OCI-LY3 (cell line): ENCODE measurements at regions not wholly inside any gene's neighbourhood (a gene's known extent, or its start where the extent isn't known, plus 50 kb on each side); places are given as distances from the start of the nearest gene placed in this dataset.

Experiments used
- H2AFZ ChIP-seq: fragments of 200-600, 300-600 bp; shearing (Covaris generic); 2 replicates; pipeline ENCODE4 v1.6.0; 2014; ENCODE audit warnings: antibody characterized with exemption, low read depth, low read length
- H3K27ac ChIP-seq: fragments of 200-600, 300-600 bp; sonication (generic); 2 replicates; pipeline ENCODE4 v1.5.1; 2014; ENCODE audit warnings: mild to moderate bottlenecking, low read length, moderate library complexity, mixed read lengths
- H3K27me3 ChIP-seq: fragments of 200-600, 300-600 bp; sonication (generic); 2 replicates; pipeline ENCODE4 v1.6.1; 2014; ENCODE audit warnings: low read depth, low read length, mixed read lengths
- H3K36me3 ChIP-seq: fragments of 200-600, 300-600 bp; sonication (generic); replicated peaks from 2 replicates; pipeline ENCODE3; 2014; ENCODE audit warnings: low read depth, low read length, mixed read lengths
- H3K4me1 ChIP-seq: fragments of 300-600, 200-600 bp; sonication (generic); 2 replicates; pipeline ENCODE4 v1.6.1; 2014; ENCODE audit warnings: low read length, mixed read lengths
- H3K4me2 ChIP-seq: fragments of 200-600, 300-600 bp; sonication (generic); 2 replicates; pipeline ENCODE4 v1.6.1; 2014; ENCODE audit warnings: low read length, mixed read lengths
- H3K4me3 ChIP-seq: fragments of 300-600, 200-600 bp; sonication (generic); 2 replicates; pipeline ENCODE4 v1.5.1; 2014; ENCODE audit warnings: antibody characterized with exemption, mild to moderate bottlenecking, low read length, moderate library complexity
- H3K79me2 ChIP-seq: fragments of 300-600, 200-600 bp; shearing (Covaris generic); 2 replicates; pipeline ENCODE4 v1.6.1; 2014; ENCODE audit warnings: mild to moderate bottlenecking, low read length, mixed read lengths
- H3K9ac ChIP-seq: fragments of 300-600, 200-600 bp; shearing (Covaris generic); 2 replicates; pipeline ENCODE4 v1.6.0; 2014; ENCODE audit warnings: mild to moderate bottlenecking, low read length, moderate library complexity
- H3K9me3 ChIP-seq: fragments of 200-600, 300-600 bp; shearing (Covaris generic); 2 replicates; pipeline ENCODE4 v1.6.1; 2014; ENCODE audit warnings: low read length, mixed read lengths; ENCODE audit not compliant: insufficient read depth
- H4K20me1 ChIP-seq: fragments of 200-600, 300-600 bp; sonication (generic); 2 replicates; pipeline ENCODE4 v1.6.1; 2016; ENCODE audit warnings: low read length, mixed read lengths; ENCODE audit not compliant: insufficient read depth
- EZH2phosphoT487 ChIP-seq: fragments of 200-600 bp; shearing (Covaris generic); IDR thresholded peaks from 2 replicates; pipeline ENCODE4 v1.6.1; 2018; ENCODE audit warnings: antibody characterized with exemption, mixed run types, low read depth
- TF ChIP-seq, protein P1 (sequence below): fragments of 200-600, 300-600 bp; sonication (generic); IDR thresholded peaks from 2 replicates; pipeline ENCODE4 v1.5.1; 2014; ENCODE audit warnings: antibody characterized with exemption, low read length, low read depth

DNA sequence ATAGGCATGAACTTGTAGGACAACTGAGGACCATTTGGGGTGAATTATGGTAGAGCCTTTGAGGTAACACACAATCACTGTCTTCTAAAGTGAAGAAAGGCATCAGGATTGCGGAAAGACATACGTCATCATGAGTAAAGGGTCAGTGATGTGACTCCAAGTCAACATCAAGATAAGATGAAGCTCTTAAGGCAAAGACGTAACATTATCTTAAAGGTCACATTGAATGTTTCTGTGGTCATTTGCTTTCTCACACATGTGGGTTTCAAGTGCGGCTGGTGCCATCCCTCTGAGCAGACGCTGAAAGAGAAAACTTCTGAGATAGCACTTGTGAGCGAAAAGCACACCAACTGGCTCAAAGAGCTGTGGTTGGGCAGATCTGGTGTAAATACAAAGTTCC, 63.3 kb upstream of the GRAMD2B start:
- Histone ChIP-seq H3K9me3 (no peaks in the 10 kb centered on the region), H4K20me1 (no peaks in the 10 kb centered on the region), H3K4me1 (peaks cover 54% of the 10 kb centered on the region), H3K9ac (no peak overlapping the region), H3K27me3 (no peaks in the 10 kb centered on the region), H3K79me2 (no peaks in the 10 kb centered on the region), H3K27ac (no peak overlapping the region), H3K36me3 (no peaks in the 10 kb centered on the region), H3K4me2 (peak overlapping the region; percentile 7; the same call in 1 of the 2 replicates), H2AFZ (no peak overlapping the region), H3K4me3 (no peak overlapping the region)
- TF ChIP-seq, protein P1, sequence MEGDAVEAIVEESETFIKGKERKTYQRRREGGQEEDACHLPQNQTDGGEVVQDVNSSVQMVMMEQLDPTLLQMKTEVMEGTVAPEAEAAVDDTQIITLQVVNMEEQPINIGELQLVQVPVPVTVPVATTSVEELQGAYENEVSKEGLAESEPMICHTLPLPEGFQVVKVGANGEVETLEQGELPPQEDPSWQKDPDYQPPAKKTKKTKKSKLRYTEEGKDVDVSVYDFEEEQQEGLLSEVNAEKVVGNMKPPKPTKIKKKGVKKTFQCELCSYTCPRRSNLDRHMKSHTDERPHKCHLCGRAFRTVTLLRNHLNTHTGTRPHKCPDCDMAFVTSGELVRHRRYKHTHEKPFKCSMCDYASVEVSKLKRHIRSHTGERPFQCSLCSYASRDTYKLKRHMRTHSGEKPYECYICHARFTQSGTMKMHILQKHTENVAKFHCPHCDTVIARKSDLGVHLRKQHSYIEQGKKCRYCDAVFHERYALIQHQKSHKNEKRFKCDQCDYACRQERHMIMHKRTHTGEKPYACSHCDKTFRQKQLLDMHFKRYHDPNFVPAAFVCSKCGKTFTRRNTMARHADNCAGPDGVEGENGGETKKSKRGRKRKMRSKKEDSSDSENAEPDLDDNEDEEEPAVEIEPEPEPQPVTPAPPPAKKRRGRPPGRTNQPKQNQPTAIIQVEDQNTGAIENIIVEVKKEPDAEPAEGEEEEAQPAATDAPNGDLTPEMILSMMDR, result no peak
- no peak for TF ChIP-seq EZH2phosphoT487

- Histone ChIP-seq H3K4me3 (no peak overlapping the region), H3K27me3 (no peaks in the 10 kb centered on the region), H3K27ac (no peak overlapping the region), H3K36me3 (no peaks in the 10 kb centered on the region), H3K4me2 (no peak overlapping the region; the same call in 1 of the 2 replicates), H3K9me3 (no peaks in the 10 kb centered on the region), H3K79me2 (no peaks in the 10 kb centered on the region), H3K9ac (no peak overlapping the region), H3K4me1 (peaks cover 49% of the 10 kb centered on the region), H2AFZ (no peak overlapping the region), H4K20me1 (no peaks in the 10 kb centered on the region)
- TF ChIP-seq, protein P1, result no peak
These were observed 62.7 kb upstream of the GRAMD2B start for GRCh38 chr5:126360467-126360866.

- no peaks in the 10 kb centered on the region for H4K20me1 ChIP-seq
- no peaks in the 10 kb centered on the region for H3K27me3 ChIP-seq
- no peak overlapping the region for H3K9ac ChIP-seq
- H3K4me1 ChIP-seq, result peaks cover 35% of the 10 kb centered on the region
- no peak overlapping the region for H3K4me3 ChIP-seq
- TF ChIP-seq, protein P1, result no peak
- no peak for TF ChIP-seq EZH2phosphoT487
- H3K9me3 ChIP-seq, result no peaks in the 10 kb centered on the region
- no peak overlapping the region for H2AFZ ChIP-seq
- H3K27ac ChIP-seq, result no peak overlapping the region
- no peaks in the 10 kb centered on the region for H3K36me3 ChIP-seq
- no peak overlapping the region for H3K4me2 ChIP-seq
- no peaks in the 10 kb centered on the region for H3K79me2 ChIP-seq
These were observed 59.6 kb upstream of the GRAMD2B start for GRCh38 chr5:126363658-126364057.

DNA sequence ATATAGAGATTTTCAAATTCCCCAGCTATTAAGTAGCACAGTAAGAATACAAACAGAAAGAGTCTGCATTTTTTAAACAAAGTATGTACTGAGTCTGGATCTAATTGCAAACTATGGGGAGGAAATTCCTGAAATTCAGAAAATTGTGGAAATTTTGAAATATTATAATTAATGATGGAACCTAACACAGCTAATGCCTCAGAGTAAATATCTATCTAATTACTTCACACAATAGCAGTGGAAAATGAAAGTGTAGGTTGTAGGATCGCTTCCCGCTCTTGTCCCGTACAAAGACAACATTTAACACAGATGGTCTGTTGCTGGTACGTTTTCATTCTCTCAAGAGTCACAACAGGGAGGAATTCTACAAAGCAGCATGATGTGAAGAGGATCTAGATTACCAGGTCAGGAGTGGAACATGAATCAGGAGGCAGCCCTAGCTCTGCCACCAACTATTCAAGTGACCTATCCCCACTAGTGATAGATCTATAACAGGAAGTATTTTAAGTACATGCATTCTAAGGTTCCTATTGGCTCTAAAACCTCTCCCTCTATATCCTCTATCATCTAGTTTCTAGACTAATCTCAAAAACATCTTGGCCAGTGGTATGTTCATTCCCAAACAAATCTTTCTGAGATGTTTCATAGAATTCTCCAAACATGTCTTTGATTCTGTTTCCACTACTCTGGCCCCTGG, 58.9 kb upstream of the GRAMD2B start:
- Histone ChIP-seq H3K4me1 (peaks cover 31% of the 10 kb centered on the region), H4K20me1 (no peaks in the 10 kb centered on the region), H2AFZ (no peak overlapping the region), H3K4me3 (no peak overlapping the region), H3K9ac (no peak overlapping the region), H3K36me3 (no peaks in the 10 kb centered on the region), H3K9me3 (no peaks in the 10 kb centered on the region), H3K27ac (no peak overlapping the region), H3K27me3 (no peaks in the 10 kb centered on the region), H3K4me2 (no peak overlapping the region), H3K79me2 (no peaks in the 10 kb centered on the region)
- TF ChIP-seq EZH2phosphoT487, result no peak
- TF ChIP-seq, protein P1, result no peak
